ENCODE measurements at regions not wholly inside any gene's neighbourhood (a gene's known extent, or its start where the extent isn't known, plus 50 kb on each side); places are given as distances from the start of the nearest gene placed in this dataset.
"Not testable (repeated sequence)": the region's sequence is repeated elsewhere in the genome, so short reads cannot be mapped to it uniquely, and the experiment has no call there.

DNA sequence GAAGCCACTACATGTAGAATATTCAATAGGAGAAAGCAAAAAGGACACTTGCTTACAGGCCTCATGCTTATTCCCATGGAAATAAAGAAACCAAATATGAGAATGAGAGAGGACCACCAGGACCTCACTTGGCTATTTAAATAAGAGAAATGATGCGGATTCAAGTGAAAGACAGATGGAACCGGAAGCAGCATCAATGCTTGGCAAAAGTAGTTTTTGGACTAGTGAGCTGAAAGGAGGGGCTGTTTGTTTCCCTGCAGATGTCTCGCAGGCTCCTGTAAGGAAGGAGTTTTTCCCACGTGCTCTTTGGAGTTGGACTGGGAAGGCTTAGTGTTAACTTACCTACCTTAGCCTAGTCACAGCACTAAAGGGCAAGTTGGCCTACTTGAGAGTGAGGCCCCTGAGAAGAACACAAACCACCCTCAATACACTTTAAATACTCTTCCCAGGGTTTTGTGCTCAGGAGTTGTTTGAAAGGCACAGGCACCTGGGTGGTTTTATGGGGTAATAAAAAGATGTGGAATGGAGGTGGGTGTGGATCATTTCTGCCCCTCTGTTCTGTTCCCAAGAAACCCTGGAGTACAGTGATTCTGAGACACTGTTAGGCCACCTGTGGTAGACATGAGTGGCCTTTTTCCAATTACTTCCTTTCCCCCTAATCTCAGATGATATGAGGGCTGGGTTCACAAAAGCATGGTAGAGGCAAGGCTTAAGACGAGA lies 113.3 kb upstream of the C1GALT1C1 start:
- DNase-seq (ENCODE audit: extremely low spot score): no peak
- Histone ChIP-seq H3K4me1 (ENCODE audit: insufficient read depth) (no peaks in the 10 kb centered on the region), H3K36me3 (ENCODE audit: insufficient read depth) (no peaks in the 10 kb centered on the region), H3K4me3 (ENCODE audit: low read depth, low read length) (no peak overlapping the region), H3K27ac (ENCODE audit: low read depth) (no peak overlapping the region)
- WGBS: 76% methylated on average over 5 of the region's 5 CpGs

DNA sequence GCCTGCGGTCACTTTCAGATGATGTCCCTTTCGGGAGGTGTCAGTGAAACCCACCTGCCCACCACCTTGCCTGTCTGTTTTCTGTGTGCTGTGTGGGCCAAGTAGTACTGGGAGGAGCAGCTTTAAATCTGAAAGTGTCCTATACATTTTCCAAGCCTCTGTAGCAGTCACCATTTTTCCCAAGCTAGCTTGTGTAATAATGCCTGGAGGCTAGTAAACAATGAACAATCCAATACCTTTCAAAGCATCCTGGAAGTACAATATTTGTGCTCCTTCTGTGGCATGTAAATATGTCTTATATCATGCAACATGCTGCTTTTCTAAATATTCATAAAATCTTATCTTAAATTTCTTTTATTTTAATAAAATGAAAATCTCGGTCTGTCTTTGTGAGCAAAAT lies 111.6 kb upstream of the C1GALT1C1 start:
- H3K4me1 ChIP-seq (ENCODE audit: insufficient read depth): no peaks in the 10 kb centered on the region
- no peak overlapping the region for H3K27ac ChIP-seq (ENCODE audit: low read depth)
- no peaks in the 10 kb centered on the region for H3K36me3 ChIP-seq (ENCODE audit: insufficient read depth)
- no peak overlapping the region for H3K4me3 ChIP-seq (ENCODE audit: low read depth, low read length)
- DNase-seq (ENCODE audit: extremely low spot score): no peak
- 94% methylated on average over 3 of the region's 3 CpGs for WGBS

DNA sequence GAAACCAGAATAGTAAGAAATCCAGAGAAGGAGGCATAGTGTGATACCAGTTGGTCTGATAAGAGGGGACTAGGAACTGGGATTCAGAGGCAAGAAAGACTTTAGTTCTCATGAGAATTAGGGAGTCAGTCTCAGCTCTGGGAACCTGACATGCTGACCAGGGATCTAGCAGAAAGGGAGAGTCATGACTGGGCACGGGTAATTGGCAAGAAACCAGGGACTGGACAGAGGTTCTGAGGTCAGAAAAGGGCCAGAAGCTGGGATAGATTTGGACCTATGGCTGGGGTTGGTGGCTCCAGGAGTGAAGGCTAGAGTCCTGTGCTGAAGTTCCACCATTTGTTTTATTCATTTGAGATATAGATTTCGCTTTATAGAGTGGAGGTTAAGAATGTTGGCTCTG lies 110.2 kb upstream of the C1GALT1C1 start:
- H3K4me3 ChIP-seq (ENCODE audit: low read depth, low read length): no peak overlapping the region
- DNase-seq (ENCODE audit: extremely low spot score): no peak
- WGBS: 60% methylated on average over 2 of the region's 2 CpGs

DNA sequence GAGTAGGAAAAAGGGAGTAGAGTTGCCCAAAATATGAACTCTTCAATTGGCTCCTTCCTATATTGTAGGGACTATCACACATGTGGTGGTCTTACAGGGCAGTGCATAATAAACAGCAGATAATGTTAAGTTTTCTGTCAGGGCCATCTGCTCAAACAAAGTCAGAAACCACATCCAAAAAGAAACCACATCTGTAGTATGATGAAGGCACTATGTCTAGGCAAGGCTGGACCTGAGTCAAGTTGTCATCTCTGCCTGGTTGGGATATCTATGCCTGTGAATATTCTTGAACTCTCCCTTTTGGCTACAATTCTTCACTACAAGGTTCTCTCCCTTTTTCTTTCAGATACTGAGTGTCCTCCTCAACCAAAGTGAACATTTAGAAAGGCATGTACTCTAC lies 109.4 kb upstream of the C1GALT1C1 start:
- H3K4me1 ChIP-seq (ENCODE audit: insufficient read depth): no peaks in the 10 kb centered on the region
- no peak overlapping the region for H3K4me3 ChIP-seq (ENCODE audit: low read depth, low read length)
- H3K36me3 ChIP-seq (ENCODE audit: insufficient read depth): no peaks in the 10 kb centered on the region
- no peak overlapping the region for H3K27ac ChIP-seq (ENCODE audit: low read depth)
- DNase-seq (ENCODE audit: extremely low spot score): no peak

More for the DNA sequence above, 110.2 kb upstream of the C1GALT1C1 start:
- Histone ChIP-seq H3K4me1 (ENCODE audit: insufficient read depth) (no peaks in the 10 kb centered on the region), H3K36me3 (ENCODE audit: insufficient read depth) (no peaks in the 10 kb centered on the region), H3K27ac (ENCODE audit: low read depth) (no peak overlapping the region)

DNA sequence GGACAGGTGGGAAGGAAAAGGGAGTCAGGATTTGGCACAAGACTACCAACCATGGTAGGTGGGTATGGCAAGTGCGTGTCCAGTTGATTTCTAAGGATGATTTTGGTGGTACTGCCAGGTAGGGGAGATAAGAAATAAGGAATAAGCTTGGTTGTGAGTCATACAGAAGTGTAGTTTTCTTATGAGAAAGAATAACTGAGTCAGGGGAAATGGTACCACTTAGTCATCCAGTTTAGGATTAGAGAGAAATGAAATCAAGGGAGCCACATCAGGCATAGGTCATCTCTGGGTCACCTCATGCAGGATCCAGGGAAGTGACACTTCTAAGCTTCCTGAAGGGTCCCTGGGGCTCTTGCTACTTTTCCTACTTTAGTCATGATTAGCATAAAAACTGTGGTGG lies 107.1 kb upstream of the C1GALT1C1 start:
- Histone ChIP-seq H3K27ac (ENCODE audit: low read depth) (no peak overlapping the region), H3K36me3 (ENCODE audit: insufficient read depth) (no peaks in the 10 kb centered on the region), H3K4me1 (ENCODE audit: insufficient read depth) (no peaks in the 10 kb centered on the region), H3K4me3 (ENCODE audit: low read depth, low read length) (no peak overlapping the region)
- DNase-seq (ENCODE audit: extremely low spot score): no peak
- WGBS: 86% methylated on average over 1 of the region's 1 CpG

DNA sequence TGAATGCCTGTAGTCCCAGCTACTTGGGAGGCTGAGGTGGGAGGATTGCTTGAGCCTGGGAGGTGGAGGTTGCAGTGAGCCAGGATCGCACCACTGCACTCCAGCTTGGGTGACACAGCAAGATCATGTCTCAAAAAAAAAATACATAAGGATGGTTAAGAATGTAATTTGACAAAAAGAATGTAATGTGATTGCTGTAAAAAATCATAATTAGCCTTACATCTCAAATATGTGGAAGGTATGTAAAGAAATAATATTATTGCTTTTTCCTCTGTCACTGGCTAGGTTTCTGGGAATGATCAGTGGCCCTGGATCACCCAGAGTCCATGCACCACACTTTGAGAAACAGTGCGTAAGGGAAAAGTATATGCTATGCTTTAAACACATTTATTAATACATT lies 106.1 kb upstream of the C1GALT1C1 start:
- no peak overlapping the region for H3K4me3 ChIP-seq (ENCODE audit: low read depth, low read length)
- H3K4me1 ChIP-seq (ENCODE audit: insufficient read depth): no peaks in the 10 kb centered on the region
- DNase-seq (ENCODE audit: extremely low spot score): no peak
- H3K36me3 ChIP-seq (ENCODE audit: insufficient read depth): no peaks in the 10 kb centered on the region
- WGBS: 97% methylated on average over 2 of the region's 2 CpGs
- H3K27ac ChIP-seq (ENCODE audit: low read depth): no peak overlapping the region

DNA sequence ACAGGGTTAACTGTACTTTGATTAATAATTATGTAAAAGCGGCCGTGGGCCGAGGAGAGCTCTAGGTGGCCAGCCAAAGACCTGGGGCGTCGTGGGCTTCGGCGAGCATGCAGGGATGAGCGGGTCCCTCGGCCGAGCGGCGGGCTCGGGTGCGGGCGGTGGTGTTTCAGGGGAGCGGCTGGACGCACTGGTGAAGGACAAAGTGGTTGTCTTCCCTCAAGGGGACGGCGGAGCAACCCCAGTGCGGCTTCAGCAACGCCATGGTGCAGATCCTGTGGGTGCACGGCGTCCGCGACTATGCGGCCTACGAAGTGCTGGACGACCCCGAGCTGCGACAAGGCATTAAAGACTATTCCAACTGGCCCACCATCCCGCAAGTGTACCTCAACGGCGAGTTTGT lies 103.0 kb upstream of the C1GALT1C1 start:
- Histone ChIP-seq H3K36me3 (ENCODE audit: insufficient read depth) (no peaks in the 10 kb centered on the region), H3K4me1 (ENCODE audit: insufficient read depth) (no peaks in the 10 kb centered on the region), H3K4me3 (ENCODE audit: low read depth, low read length) (no peak overlapping the region), H3K27ac (ENCODE audit: low read depth) (no peak overlapping the region)
- DNase-seq (ENCODE audit: extremely low spot score): no peak
- 98% methylated on average over 33 of the region's 33 CpGs for WGBS

DNA sequence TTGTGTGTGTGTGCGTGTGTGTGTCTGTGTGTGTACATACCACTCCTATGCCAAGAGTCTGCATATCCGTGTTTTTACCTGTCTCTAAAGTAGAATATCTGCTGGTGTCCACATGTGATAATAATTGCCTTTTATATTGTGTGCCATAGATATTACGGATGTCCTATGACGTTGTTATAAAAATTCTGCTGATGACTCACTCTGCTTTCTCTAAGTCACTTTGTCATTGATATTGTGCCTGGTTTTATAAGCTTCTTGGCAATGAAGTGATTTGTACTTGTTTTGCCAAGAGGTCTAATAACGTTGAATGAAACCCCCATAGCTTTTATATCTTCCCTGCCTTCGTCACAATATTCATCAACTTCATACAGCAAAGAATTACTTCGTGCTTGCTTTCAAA lies 102.6 kb upstream of the C1GALT1C1 start:
- Histone ChIP-seq H3K27ac (ENCODE audit: low read depth) (no peak overlapping the region), H3K4me3 (ENCODE audit: low read depth, low read length) (no peak overlapping the region), H3K36me3 (ENCODE audit: insufficient read depth) (no peaks in the 10 kb centered on the region), H3K4me1 (ENCODE audit: insufficient read depth) (no peaks in the 10 kb centered on the region)
- no peak for DNase-seq (ENCODE audit: extremely low spot score)
- WGBS: 86% methylated on average over 7 of the region's 7 CpGs

DNA sequence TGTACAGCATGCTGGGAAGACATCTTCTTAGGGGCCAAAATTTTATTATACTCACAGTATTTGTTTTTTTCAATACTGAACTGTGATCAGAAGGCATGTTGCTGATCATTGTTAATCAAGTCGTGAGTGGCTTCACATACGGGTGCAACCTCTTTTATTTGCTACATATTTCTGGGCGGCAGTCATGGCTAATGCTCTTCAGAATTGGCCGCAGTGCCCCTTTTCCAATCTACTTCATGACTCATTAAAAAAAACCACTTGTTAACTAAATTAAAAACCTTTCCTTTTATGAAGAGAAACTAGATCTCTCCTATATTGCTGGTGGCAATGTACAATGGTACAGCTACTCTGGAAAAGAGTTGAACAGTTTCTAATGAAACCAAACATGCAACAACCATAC lies 101.5 kb upstream of the C1GALT1C1 start:
- Histone ChIP-seq H3K4me1 (ENCODE audit: insufficient read depth) (no peaks in the 10 kb centered on the region), H3K4me3 (ENCODE audit: low read depth, low read length) (no peak overlapping the region), H3K36me3 (ENCODE audit: insufficient read depth) (no peaks in the 10 kb centered on the region), H3K27ac (ENCODE audit: low read depth) (no peak overlapping the region)
- no peak for DNase-seq (ENCODE audit: extremely low spot score)
- 62% methylated on average over 4 of the region's 4 CpGs for WGBS

DNA sequence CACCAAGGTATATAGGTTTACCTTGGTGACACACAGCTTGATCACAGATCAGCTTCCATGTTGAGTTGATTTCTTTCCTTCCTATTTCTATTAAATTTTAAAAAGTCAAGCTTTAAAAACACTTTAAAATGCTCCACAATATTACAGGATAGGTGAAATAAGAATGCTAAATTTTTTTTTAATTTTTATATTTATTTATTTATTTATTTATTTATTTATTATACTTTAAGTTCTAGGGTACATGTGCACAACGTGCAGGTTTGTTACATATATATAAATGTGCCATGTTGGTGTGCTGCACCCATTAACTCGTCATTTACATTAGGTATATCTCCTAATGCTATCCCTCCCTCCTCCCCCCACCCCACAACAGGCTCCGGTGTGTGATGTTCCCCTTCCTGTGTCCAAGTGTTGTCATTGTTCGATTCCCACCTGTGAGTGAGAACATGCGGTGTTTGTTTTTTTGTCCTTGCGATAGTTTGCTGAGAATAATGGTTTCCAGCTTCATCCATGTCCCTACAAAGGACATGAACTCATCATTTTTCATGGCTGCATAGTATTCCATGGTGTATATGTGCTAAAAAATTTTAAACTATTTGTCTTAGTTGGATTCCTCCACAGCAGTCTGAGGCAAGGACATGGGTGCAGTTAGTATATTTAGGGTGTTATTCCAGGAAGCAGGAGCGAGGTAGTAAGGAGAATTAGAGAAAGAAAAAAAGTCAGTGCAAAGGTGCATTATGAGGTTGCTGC lies 99.8 kb upstream of the C1GALT1C1 start:
- not testable (repeated sequence) for DNase-seq (ENCODE audit: extremely low spot score); H3K4me1 ChIP-seq (ENCODE audit: insufficient read depth); H3K27ac ChIP-seq (ENCODE audit: low read depth); H3K36me3 ChIP-seq (ENCODE audit: insufficient read depth); H3K4me3 ChIP-seq (ENCODE audit: low read depth, low read length)
- 97% methylated on average over 7 of the region's 7 CpGs for WGBS

DNA sequence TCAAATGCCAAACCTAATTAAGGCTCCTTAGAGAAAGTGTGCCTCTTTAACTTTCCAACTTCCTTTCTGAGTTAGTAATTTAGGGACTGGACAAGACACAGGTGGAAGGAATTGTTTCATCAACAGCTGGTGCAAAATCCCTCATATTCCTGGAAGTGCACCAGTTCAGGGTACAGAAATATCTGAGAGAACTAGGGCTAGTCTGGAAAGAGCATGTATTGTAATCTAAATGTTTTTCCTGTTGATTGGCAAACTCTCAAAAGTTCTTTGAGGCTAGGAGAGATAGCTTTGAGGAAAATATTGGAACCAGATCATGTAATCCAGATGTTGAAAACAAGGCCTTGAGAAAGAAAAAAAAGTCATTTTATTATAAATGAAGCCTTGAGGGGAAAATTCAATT lies 98.1 kb upstream of the C1GALT1C1 start:
- Histone ChIP-seq H3K27ac (ENCODE audit: low read depth) (no peak overlapping the region), H3K4me1 (ENCODE audit: insufficient read depth) (no peaks in the 10 kb centered on the region), H3K36me3 (ENCODE audit: insufficient read depth) (no peaks in the 10 kb centered on the region), H3K4me3 (ENCODE audit: low read depth, low read length) (no peak overlapping the region)
- no peak for DNase-seq (ENCODE audit: extremely low spot score)

DNA sequence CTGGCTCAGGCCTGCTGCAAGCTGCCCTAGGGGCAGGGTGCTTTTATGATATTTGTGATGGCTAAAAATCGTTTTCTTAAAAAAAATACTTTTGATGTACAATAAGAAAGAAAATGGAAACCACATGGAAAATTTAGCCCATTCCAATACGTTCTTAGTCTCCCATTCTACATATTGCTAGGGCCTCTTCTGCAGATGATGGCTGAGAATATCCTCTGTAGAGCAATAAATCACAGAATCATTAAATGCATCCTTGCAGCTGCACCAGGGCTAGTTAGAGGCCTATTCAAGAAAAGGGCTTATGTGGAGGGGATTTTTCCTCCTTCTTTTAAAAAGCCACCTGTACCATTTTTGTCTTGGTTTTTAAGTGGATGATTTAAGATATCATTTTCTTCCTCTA lies 97.6 kb upstream of the C1GALT1C1 start:
- 57% methylated on average over 2 of the region's 2 CpGs for WGBS
- Histone ChIP-seq H3K27ac (ENCODE audit: low read depth) (no peak overlapping the region), H3K4me3 (ENCODE audit: low read depth, low read length) (no peak overlapping the region), H3K36me3 (ENCODE audit: insufficient read depth) (no peaks in the 10 kb centered on the region), H3K4me1 (ENCODE audit: insufficient read depth) (no peaks in the 10 kb centered on the region)
- DNase-seq (ENCODE audit: extremely low spot score): no peak

DNA sequence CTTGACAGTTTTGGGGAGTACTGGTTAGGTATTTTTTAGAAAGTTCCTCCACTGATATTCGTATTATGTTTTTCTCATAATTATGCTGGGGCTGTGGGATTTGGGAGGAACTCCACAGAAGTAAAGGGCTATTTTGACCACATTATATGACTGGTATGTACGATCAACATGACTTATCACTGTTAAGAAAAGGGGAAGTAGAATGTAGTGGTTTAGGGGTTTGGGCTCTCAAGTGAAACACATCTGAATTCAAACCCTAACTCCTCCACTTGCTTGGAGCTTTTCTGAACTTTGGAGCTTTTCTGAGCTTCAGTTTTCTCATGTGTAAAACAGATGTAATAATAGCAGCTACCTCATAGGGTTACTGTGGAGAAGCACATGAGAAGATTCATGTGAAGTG lies 96.4 kb upstream of the C1GALT1C1 start:
- DNase-seq (ENCODE audit: extremely low spot score): no peak
- no peaks in the 10 kb centered on the region for H3K4me1 ChIP-seq (ENCODE audit: insufficient read depth)
- 87% methylated on average over 2 of the region's 2 CpGs for WGBS
- no peaks in the 10 kb centered on the region for H3K36me3 ChIP-seq (ENCODE audit: insufficient read depth)
- H3K27ac ChIP-seq (ENCODE audit: low read depth): no peak overlapping the region
- no peak overlapping the region for H3K4me3 ChIP-seq (ENCODE audit: low read depth, low read length)

DNA sequence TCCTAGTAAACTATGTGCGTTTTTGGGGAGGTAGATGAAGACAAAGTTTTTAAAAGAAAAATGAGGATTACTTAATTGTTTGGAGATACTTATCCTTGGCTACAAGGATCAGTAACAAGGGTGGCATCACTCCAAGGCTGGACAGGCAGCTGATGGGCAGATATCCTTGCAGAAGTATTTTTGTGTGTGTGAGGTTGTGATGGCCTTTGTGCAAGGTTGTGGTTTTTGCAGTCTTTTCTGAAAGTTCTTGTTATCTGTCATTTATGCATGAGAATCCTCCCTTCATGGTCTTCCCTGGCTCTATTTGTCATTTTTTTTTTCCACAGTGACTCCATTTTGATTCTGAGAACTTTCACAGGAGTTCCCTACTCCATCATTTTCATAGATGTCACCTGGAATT lies 96.0 kb upstream of the C1GALT1C1 start:
- DNase-seq (ENCODE audit: extremely low spot score): no peak
- H3K27ac ChIP-seq (ENCODE audit: low read depth): no peak overlapping the region
- 82% methylated on average over 1 of the region's 1 CpG for WGBS
- no peaks in the 10 kb centered on the region for H3K4me1 ChIP-seq (ENCODE audit: insufficient read depth)
- no peak overlapping the region for H3K4me3 ChIP-seq (ENCODE audit: low read depth, low read length)
- no peaks in the 10 kb centered on the region for H3K36me3 ChIP-seq (ENCODE audit: insufficient read depth)
